DOHH2 (cell line): ENCODE measurements at regions not wholly inside any gene's neighbourhood (a gene's known extent, or its start where the extent isn't known, plus 50 kb on each side); places are given as distances from the start of the nearest gene placed in this dataset.

Source experiments
- EZH2phosphoT487 ChIP-seq: fragments of 200-600 bp; sonication (generic); IDR thresholded peaks from 2 replicates; pipeline ENCODE4 v1.6.1; 2017; ENCODE audit warnings: borderline replicate concordance, mild to moderate bottlenecking, antibody characterized with exemption, low read length, moderate library complexity, mixed read lengths
- TF ChIP-seq, protein P1 (sequence below): fragments of 200-600 bp; sonication (generic); IDR thresholded peaks from one replicate; pipeline ENCODE4 v1.5.1; 2014; ENCODE audit warnings: antibody characterized with exemption, mild to moderate bottlenecking, low read depth, low read length; ENCODE audit not compliant: poor library complexity, severe bottlenecking

DNA sequence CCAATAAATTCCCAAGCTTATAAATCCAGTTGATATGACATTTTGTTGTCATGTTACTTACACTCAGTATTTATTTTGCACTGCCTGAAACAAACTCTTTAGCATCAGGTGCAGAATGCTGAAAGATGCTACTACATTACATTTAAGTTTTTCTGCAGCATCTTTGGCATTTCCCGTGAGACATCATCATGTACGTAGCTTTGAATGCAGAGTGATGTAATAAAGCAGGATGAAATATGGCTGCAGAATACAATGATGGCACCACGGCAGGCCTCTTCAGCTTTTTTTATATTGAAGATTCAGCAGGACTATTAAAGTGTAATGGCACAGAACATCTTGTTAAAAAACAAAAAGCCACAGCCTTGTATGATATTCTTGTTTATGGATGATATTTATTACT, 531.8 kb downstream of the NXPH1 start:
- TF ChIP-seq, protein P1, sequence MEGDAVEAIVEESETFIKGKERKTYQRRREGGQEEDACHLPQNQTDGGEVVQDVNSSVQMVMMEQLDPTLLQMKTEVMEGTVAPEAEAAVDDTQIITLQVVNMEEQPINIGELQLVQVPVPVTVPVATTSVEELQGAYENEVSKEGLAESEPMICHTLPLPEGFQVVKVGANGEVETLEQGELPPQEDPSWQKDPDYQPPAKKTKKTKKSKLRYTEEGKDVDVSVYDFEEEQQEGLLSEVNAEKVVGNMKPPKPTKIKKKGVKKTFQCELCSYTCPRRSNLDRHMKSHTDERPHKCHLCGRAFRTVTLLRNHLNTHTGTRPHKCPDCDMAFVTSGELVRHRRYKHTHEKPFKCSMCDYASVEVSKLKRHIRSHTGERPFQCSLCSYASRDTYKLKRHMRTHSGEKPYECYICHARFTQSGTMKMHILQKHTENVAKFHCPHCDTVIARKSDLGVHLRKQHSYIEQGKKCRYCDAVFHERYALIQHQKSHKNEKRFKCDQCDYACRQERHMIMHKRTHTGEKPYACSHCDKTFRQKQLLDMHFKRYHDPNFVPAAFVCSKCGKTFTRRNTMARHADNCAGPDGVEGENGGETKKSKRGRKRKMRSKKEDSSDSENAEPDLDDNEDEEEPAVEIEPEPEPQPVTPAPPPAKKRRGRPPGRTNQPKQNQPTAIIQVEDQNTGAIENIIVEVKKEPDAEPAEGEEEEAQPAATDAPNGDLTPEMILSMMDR: no peak
- TF ChIP-seq EZH2phosphoT487: no peak
